HCT116 (cell line): ENCODE measurements at regions not wholly inside any gene's neighbourhood (a gene's known extent, or its start where the extent isn't known, plus 50 kb on each side); places are given as distances from the start of the nearest gene placed in this dataset.
A peak's percentile ranks its signal among the peaks of the same experiment; 100 is the strongest.

Source experiments
- ATAC-seq: fragments of 200-7000 bp; cut with Tn5 transposase; 2 replicates; pipeline ENCODE4 v1.9.1; 2020; ENCODE audit warnings: mild to moderate bottlenecking, moderate library complexity
- BruUV-seq: library from RNA; stranded (reverse); fragments of 400-500 nt; replicated peaks from 2 replicates; lab custom pipeline; 2021; lab: Mats Ljungman, UMichigan
- CTCF ChIA-PET: fragments of 300-600 bp; sonication (Branson Sonifier 250); formaldehyde crosslinking; loops from one replicate; lab custom pipeline; 2021; ENCODE audit warnings: antibody characterized with exemption; lab: Charles Lee
- POLR2A ChIA-PET: fragments of 300-600, 350-600 bp; sonication (Branson Sonifier 250); formaldehyde crosslinking; loops from one replicate; lab custom pipeline; 2021; ENCODE audit warnings: antibody characterized with exemption; lab: Charles Lee
- RAD21 ChIA-PET, 2 experiments: fragments of 300-600 bp; sonication (Branson Sonifier 250); formaldehyde crosslinking; loops; one replicate each; lab custom pipeline; 2023; ENCODE audit warnings: low total read pairs in 2 of 2; ENCODE audit not compliant: uncharacterized antibody in 2 of 2, unreplicated experiment in 2 of 2, low non-redundant PET in 1 of 2; lab: Charles Lee
- DNase-seq: peaks from one replicate; pipeline ENCODE4 v3.0.0-alpha.2; 2010; ENCODE audit warnings: low read depth, low spot score
- H2AFZ ChIP-seq: fragments of 200-600 bp; shearing (Covaris generic), sonication (generic); 2 replicates; pipeline ENCODE4 v1.6.1; 2017; ENCODE audit warnings: low read depth, mixed run types, mixed read lengths, antibody characterized with exemption, low read length; ENCODE audit not compliant: poor library complexity, severe bottlenecking
- H3K27ac ChIP-seq: 2 replicates; pipeline ENCODE4 v1.5.1; 2012; ENCODE audit warnings: low read depth, low read length
- H3K27me3 ChIP-seq: fragments of 200-600 bp; sonication (generic); 2 replicates; pipeline ENCODE4 v1.6.1; 2016; ENCODE audit warnings: mixed run types, low read length, mixed read lengths; ENCODE audit not compliant: insufficient read depth
- H3K36me3 ChIP-seq, 2 experiments: fragments of 200-500 bp in 1 of 2; fragments of 200-600 bp in 1 of 2; sonication (Bioruptor generic) in 1 of 2; sonication (generic) in 1 of 2; 2 replicates each; pipeline versions ENCODE4 v1.5.1 to v1.6.1; 2014 to 2016; ENCODE audit warnings: low read length in 2 of 2, inconsistent platforms in 1 of 2, mixed read lengths in 1 of 2, mixed run types in 1 of 2; ENCODE audit not compliant: insufficient read depth in 2 of 2, control insufficient read depth in 1 of 2
- H3K4me1 ChIP-seq, 2 experiments: fragments of 200-600 bp in 1 of 2; sonication (generic) in 1 of 2; 2 replicates each; pipeline versions ENCODE4 v1.5.1 to v1.6.1; 2012 to 2017; ENCODE audit warnings: low read length in 2 of 2, inconsistent platforms in 1 of 2, mild to moderate bottlenecking in 1 of 2, mixed read lengths in 1 of 2, mixed run types in 1 of 2, moderate library complexity in 1 of 2; ENCODE audit not compliant: insufficient read depth in 2 of 2, control insufficient read depth in 1 of 2
- H3K4me2 ChIP-seq: fragments of 200-600 bp; sonication (generic); 2 replicates; pipeline ENCODE4 v1.6.1; 2017; ENCODE audit warnings: mixed run types, low read length, mixed read lengths
- H3K4me3 ChIP-seq, 2 experiments: fragments of 200-600 bp in 1 of 2; sonication (generic) in 1 of 2; replicated peaks in 1 of 2; 2 replicates each; pipeline ENCODE4 v1.5.1; 2011 to 2016; ENCODE audit warnings: low read length in 2 of 2, control low read depth in 1 of 2, low read depth in 1 of 2, mild to moderate bottlenecking in 1 of 2, mixed read lengths in 1 of 2, mixed run types in 1 of 2
- H3K79me2 ChIP-seq: fragments of 200-600 bp; sonication (generic); 2 replicates; pipeline ENCODE4 v1.6.1; 2017; ENCODE audit warnings: mild to moderate bottlenecking, mixed run types, low read length, moderate library complexity, mixed read lengths; ENCODE audit not compliant: insufficient read depth
- H3K9ac ChIP-seq: fragments of 200-600 bp; sonication (generic); 2 replicates; pipeline ENCODE4 v1.6.1; 2016; ENCODE audit warnings: low read length, mixed read lengths
- H3K9me2 ChIP-seq: fragments of 200-600 bp; sonication (generic), shearing (Covaris generic); 2 replicates; pipeline ENCODE4 v1.6.1; 2017; ENCODE audit warnings: mixed run types, mild to moderate bottlenecking, moderate library complexity; ENCODE audit not compliant: insufficient read depth
- H3K9me3 ChIP-seq, 2 experiments: fragments of 200-500 bp in 1 of 2; fragments of 200-600 bp in 1 of 2; sonication (Bioruptor generic) in 1 of 2; sonication (generic) in 1 of 2; 2 replicates each; pipeline ENCODE4 v1.6.1; 2014 to 2017; ENCODE audit warnings: low read length in 2 of 2, mixed read lengths in 2 of 2, inconsistent platforms in 1 of 2, low read depth in 1 of 2, mild to moderate bottlenecking in 1 of 2, mixed run types in 1 of 2, moderate library complexity in 1 of 2; ENCODE audit not compliant: control insufficient read depth in 1 of 2, insufficient read depth in 1 of 2
- H4K20me1 ChIP-seq: fragments of 200-600 bp; sonication (generic), shearing (Covaris generic); 2 replicates; pipeline ENCODE4 v1.6.1; 2017; ENCODE audit warnings: mixed run types, mild to moderate bottlenecking, moderate library complexity; ENCODE audit not compliant: insufficient read depth
- CBX3 ChIP-seq: IDR thresholded peaks from 2 replicates; pipeline ENCODE4 v1.6.1; 2012; ENCODE audit warnings: low read depth
- CEBPB ChIP-seq: IDR thresholded peaks from 2 replicates; pipeline ENCODE4 v1.6.1; 2012; ENCODE audit warnings: low read depth
- ELF1 ChIP-seq: IDR thresholded peaks from 2 replicates; pipeline ENCODE4 v1.6.1; 2012; ENCODE audit warnings: low read depth, borderline replicate concordance
- JUND ChIP-seq: IDR thresholded peaks from 2 replicates; pipeline ENCODE4 v1.6.1; 2012
- SRF ChIP-seq: IDR thresholded peaks from 2 replicates; pipeline ENCODE4 v1.6.1; 2012; ENCODE audit warnings: low read depth
- YY1 ChIP-seq: IDR thresholded peaks from 2 replicates; pipeline ENCODE4 v1.6.1; 2011; ENCODE audit warnings: low read length, low read depth, moderate library complexity, mild to moderate bottlenecking; ENCODE audit not compliant: insufficient replicate concordance; ENCODE audit errors: extremely low read depth
- ZFX ChIP-seq: fragments of 450-650 bp; IDR thresholded peaks from 2 replicates; pipeline ENCODE4 v1.6.1; 2017
- intact Hi-C: fragments of 100-400 bp; cut with micrococcal nuclease; formaldehyde crosslinking; loops from 2 replicates; pipeline ENCODE4 v1.10.0; 2022
- TF ChIP-seq, protein P1 (sequence below): IDR thresholded peaks from 2 replicates; pipeline ENCODE4 v1.6.1; 2012; ENCODE audit warnings: low read depth
- TF ChIP-seq, protein P2 (sequence below): IDR thresholded peaks from 2 replicates; pipeline ENCODE4 v1.6.1; 2012

DNA sequence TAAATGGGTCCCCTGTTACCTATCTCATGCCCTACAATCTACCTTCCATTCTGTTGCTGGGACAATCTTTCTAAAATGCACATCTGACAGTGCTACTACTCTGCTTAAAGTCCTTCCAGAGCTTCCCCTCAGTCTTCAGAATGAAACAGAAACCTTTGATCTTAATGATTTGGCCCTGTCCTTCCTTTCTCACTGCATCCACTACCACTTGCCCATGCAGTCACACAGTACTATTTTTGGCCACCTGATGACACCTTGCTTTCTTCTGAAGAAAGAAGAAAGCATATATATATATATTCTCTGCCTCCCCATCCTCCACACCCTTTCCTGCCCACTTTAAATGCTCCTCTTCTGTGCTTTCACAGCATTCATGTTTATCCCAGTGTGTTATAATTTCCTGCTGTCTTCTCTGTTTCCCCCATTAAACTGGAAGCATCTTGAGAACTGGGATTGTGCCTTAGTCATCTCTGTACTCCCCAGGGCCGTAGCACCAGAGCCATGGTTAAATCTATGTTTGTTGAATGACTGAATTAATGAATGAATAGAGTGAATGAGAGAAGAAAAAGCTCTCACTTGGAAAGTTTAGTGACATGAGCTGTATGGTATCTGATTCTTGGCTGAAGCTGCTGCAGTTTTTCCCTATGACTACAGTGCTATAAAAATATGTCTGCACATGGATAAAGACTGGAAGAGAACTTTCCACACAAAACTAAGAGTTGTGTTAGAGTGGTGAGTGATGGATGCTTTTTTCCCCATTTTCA, 56.2 kb downstream of the RTL9 start:
- Histone ChIP-seq H3K4me1 (peaks cover 3 to 27% of the 10 kb centered on the region in 2 experiments; a peak in 3 of 4 replicates), H3K27me3 (no peaks in the 10 kb centered on the region), H2AFZ (no peak overlapping the region), H4K20me1 (no peaks in the 10 kb centered on the region)
- no peak for DNase-seq
- RAD21 ChIA-PET: no interaction called here
- intact Hi-C loops: loop anchor here (10.0 kb wide), 2 partner anchors 500 to 930 kb away; partner anchors contain the start of gene GUCY2F
- TF ChIP-seq, protein P1, sequence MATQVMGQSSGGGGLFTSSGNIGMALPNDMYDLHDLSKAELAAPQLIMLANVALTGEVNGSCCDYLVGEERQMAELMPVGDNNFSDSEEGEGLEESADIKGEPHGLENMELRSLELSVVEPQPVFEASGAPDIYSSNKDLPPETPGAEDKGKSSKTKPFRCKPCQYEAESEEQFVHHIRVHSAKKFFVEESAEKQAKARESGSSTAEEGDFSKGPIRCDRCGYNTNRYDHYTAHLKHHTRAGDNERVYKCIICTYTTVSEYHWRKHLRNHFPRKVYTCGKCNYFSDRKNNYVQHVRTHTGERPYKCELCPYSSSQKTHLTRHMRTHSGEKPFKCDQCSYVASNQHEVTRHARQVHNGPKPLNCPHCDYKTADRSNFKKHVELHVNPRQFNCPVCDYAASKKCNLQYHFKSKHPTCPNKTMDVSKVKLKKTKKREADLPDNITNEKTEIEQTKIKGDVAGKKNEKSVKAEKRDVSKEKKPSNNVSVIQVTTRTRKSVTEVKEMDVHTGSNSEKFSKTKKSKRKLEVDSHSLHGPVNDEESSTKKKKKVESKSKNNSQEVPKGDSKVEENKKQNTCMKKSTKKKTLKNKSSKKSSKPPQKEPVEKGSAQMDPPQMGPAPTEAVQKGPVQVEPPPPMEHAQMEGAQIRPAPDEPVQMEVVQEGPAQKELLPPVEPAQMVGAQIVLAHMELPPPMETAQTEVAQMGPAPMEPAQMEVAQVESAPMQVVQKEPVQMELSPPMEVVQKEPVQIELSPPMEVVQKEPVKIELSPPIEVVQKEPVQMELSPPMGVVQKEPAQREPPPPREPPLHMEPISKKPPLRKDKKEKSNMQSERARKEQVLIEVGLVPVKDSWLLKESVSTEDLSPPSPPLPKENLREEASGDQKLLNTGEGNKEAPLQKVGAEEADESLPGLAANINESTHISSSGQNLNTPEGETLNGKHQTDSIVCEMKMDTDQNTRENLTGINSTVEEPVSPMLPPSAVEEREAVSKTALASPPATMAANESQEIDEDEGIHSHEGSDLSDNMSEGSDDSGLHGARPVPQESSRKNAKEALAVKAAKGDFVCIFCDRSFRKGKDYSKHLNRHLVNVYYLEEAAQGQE: no peak
- TF ChIP-seq ELF1: no peak
- TF ChIP-seq YY1: no peak
- TF ChIP-seq SRF: no peak
- no peak for TF ChIP-seq CBX3
- TF ChIP-seq ZFX: no peak
- no peak for TF ChIP-seq CEBPB
- TF ChIP-seq, protein P2, sequence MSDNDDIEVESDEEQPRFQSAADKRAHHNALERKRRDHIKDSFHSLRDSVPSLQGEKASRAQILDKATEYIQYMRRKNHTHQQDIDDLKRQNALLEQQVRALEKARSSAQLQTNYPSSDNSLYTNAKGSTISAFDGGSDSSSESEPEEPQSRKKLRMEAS: no peak
- no peak for TF ChIP-seq JUND
- TF ChIP-seq, all 23 proteins: peak for 0
- H3K9me2 ChIP-seq: no peaks in the 10 kb centered on the region
- POLR2A ChIA-PET: no interaction called here
- H3K4me2 ChIP-seq: peak overlapping the region; percentile 27; the same call in 1 of the 2 replicates
- no peak overlapping the region for H3K9ac ChIP-seq
- no peaks in the 10 kb centered on the region for H3K9me3 ChIP-seq
- BruUV-seq: no TSS peak
- H3K79me2 ChIP-seq: no peaks in the 10 kb centered on the region
- no peak overlapping the region for H3K4me3 ChIP-seq
- H3K36me3 ChIP-seq: no peaks in the 10 kb centered on the region
- no peak overlapping the region for H3K27ac ChIP-seq
- CTCF ChIA-PET: interaction anchor here (1.5 to 2.4 kb wide), 2 partner anchors 269 to 432 kb away, joined by 8 to 10 read pairs; no protein-coding TSS in a partner anchor
- ATAC-seq: no peak
